ENCODE measurements at regions not wholly inside any gene's neighbourhood (a gene's known extent, or its start where the extent isn't known, plus 50 kb on each side); places are given as distances from the start of the nearest gene placed in this dataset.
A peak's percentile ranks its signal among the peaks of the same experiment; 100 is the strongest.

DNA sequence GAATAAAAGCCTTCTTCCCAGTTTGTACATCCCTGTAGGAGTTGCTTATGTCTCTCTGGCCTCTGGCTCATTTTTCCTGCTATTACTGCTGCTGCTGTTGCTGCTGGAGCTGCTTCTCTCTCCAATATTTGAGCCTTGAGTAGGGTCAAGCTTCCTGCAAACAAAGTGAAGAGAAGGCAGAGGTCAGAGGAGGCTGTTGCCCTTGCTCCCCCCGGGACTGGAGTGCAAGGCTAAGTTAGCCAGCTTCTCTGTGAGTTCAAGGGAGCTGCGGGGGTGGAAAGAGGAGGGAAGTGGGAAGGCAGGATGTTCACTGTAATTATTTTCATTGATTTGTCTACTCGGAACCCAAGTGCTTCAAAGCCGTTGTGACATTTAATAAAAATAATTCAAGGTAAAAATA lies 77.0 kb upstream of the TMEM132E start:
- Histone ChIP-seq H3K4me3 (ENCODE audit: low read length in 3 of 3) (no peak overlapping the region), H3K27ac (ENCODE audit: low read depth in 2 of 2, low read length in 2 of 2) (no peak overlapping the region), H3K4me1 (ENCODE audit: control insufficient read depth in 2 of 3, insufficient read depth in 2 of 3, low read depth in 1 of 3, low read length in 3 of 3) (peaks cover 0 to 3% (median 0%) of the 10 kb centered on the region in 3 donors), H3K36me3 (ENCODE audit: control insufficient read depth in 2 of 3, insufficient read depth in 3 of 3, low read length in 3 of 3) (no peaks in the 10 kb centered on the region), H3K9me3 (ENCODE audit: control insufficient read depth in 2 of 3, insufficient read depth in 1 of 3, low read length in 3 of 3) (no peaks in the 10 kb centered on the region), H3K9ac (ENCODE audit: low read length in 3 of 3) (no peak overlapping the region), H3K27me3 (ENCODE audit: control insufficient read depth, insufficient read depth, low read length) (no peaks in the 10 kb centered on the region)
- DNase-seq (no peak), FAIRE-seq (no peak)
- TF ChIP-seq, protein P1, sequence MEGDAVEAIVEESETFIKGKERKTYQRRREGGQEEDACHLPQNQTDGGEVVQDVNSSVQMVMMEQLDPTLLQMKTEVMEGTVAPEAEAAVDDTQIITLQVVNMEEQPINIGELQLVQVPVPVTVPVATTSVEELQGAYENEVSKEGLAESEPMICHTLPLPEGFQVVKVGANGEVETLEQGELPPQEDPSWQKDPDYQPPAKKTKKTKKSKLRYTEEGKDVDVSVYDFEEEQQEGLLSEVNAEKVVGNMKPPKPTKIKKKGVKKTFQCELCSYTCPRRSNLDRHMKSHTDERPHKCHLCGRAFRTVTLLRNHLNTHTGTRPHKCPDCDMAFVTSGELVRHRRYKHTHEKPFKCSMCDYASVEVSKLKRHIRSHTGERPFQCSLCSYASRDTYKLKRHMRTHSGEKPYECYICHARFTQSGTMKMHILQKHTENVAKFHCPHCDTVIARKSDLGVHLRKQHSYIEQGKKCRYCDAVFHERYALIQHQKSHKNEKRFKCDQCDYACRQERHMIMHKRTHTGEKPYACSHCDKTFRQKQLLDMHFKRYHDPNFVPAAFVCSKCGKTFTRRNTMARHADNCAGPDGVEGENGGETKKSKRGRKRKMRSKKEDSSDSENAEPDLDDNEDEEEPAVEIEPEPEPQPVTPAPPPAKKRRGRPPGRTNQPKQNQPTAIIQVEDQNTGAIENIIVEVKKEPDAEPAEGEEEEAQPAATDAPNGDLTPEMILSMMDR (IDR thresholded peaks at IDR 0.05; ENCODE audit: borderline replicate concordance, extremely low read depth, insufficient read depth): no peak
- intact Hi-C loops (cut with DNase I): no loop called here

DNA sequence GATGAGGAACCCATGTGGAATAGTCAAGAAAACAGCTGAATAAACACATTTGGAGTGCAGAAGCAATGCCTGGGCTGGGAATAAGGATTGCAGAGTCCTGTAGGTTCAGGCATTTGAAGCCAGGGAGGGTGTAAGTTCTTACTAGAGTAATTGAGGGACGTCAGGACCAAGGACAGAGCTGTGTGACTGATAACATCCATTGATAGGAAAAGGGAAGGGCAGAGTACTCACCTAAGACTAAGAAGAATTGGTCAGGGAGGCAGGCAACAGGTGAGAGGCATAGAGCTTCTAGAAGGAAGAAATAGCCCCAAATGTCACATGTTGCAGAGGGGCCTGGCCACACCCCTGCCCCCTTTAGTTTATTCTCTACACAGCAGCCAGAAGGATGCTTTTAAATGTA lies 79.8 kb upstream of the TMEM132E start:
- Histone ChIP-seq H3K4me3 (ENCODE audit: low read length in 3 of 3) (no peak overlapping the region), H3K9ac (ENCODE audit: low read length in 3 of 3) (no peak overlapping the region), H3K27me3 (ENCODE audit: control insufficient read depth, insufficient read depth, low read length) (no peaks in the 10 kb centered on the region), H3K4me1 (ENCODE audit: control insufficient read depth in 2 of 3, insufficient read depth in 2 of 3, low read depth in 1 of 3, low read length in 3 of 3) (peaks cover 0 to 3% (median 0%) of the 10 kb centered on the region in 3 donors), H3K27ac (ENCODE audit: low read depth in 2 of 2, low read length in 2 of 2) (no peak overlapping the region), H3K9me3 (ENCODE audit: control insufficient read depth in 2 of 3, insufficient read depth in 1 of 3, low read length in 3 of 3) (no peaks in the 10 kb centered on the region), H3K36me3 (ENCODE audit: control insufficient read depth in 2 of 3, insufficient read depth in 3 of 3, low read length in 3 of 3) (no peaks in the 10 kb centered on the region)
- intact Hi-C loops (cut with DNase I): no loop called here
- FAIRE-seq: no peak
- peak in 3 of 5 donors; percentile 42 to 84 (median 69) for DNase-seq
- TF ChIP-seq, protein P1 (IDR thresholded peaks at IDR 0.05; ENCODE audit: borderline replicate concordance, extremely low read depth, insufficient read depth): no peak

DNA sequence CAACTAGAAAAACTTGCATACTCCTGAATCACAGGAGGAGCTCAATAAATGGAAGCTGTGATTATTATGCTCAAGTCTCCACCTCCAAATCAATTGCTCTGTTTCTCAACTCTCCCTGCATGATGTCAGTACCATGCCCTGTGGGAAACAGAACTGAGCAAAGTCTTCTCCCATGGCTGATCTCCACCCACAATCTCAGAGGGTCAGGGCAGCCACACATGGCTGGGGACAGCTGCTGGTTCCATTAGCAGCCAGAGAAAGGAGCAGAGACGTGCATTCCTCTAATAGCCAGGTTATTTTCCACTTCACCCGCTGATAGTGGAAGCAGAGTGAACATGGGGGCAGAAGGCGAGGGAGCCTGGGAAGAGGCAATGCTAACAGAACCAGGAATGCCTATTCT lies 85.5 kb upstream of the TMEM132E start:
- Histone ChIP-seq H3K9me3 (ENCODE audit: control insufficient read depth in 2 of 3, insufficient read depth in 1 of 3, low read length in 3 of 3) (no peaks in the 10 kb centered on the region), H3K4me1 (ENCODE audit: control insufficient read depth in 2 of 3, insufficient read depth in 2 of 3, low read depth in 1 of 3, low read length in 3 of 3) (no peaks in the 10 kb centered on the region), H3K9ac (ENCODE audit: low read length in 3 of 3) (no peak overlapping the region), H3K4me3 (ENCODE audit: low read length in 3 of 3) (no peak overlapping the region), H3K36me3 (ENCODE audit: control insufficient read depth in 2 of 3, insufficient read depth in 3 of 3, low read length in 3 of 3) (no peaks in the 10 kb centered on the region), H3K27ac (ENCODE audit: low read depth in 2 of 2, low read length in 2 of 2) (no peak overlapping the region), H3K27me3 (ENCODE audit: control insufficient read depth, insufficient read depth, low read length) (no peaks in the 10 kb centered on the region)
- DNase-seq (no peak), FAIRE-seq (no peak)
- TF ChIP-seq, protein P1 (IDR thresholded peaks at IDR 0.05; ENCODE audit: borderline replicate concordance, extremely low read depth, insufficient read depth): no peak
- intact Hi-C loops (cut with DNase I): no loop called here

DNA sequence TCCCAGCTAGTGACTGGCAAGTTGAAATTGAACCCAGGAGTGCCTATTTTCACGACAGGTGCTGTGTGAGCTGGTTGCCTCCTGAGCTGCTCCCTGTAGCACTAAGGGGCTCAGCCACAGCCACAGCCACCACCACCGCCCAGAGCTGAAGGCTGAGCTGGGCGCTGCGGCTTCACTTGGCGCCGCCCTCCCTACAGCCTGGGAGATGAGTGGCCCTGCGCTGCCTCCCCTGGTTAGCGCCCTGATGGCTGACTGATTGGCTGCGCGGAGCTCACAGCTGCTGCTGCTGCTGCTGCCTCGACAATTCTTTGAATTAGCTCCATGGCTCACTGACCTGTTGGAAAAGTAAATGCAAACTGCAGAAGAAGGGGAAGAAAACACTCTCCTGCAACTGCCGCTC lies 91.8 kb upstream of the TMEM132E start:
- Histone ChIP-seq H3K9ac (ENCODE audit: low read length in 3 of 3) (no peak overlapping the region), H3K9me3 (ENCODE audit: control insufficient read depth in 2 of 3, insufficient read depth in 1 of 3, low read length in 3 of 3) (no peaks in the 10 kb centered on the region), H3K27me3 (ENCODE audit: control insufficient read depth, insufficient read depth, low read length) (no peaks in the 10 kb centered on the region), H3K4me1 (ENCODE audit: control insufficient read depth in 2 of 3, insufficient read depth in 2 of 3, low read depth in 1 of 3, low read length in 3 of 3) (no peaks in the 10 kb centered on the region), H3K4me3 (ENCODE audit: low read length in 3 of 3) (no peak overlapping the region), H3K27ac (ENCODE audit: low read depth in 2 of 2, low read length in 2 of 2) (no peak overlapping the region), H3K36me3 (ENCODE audit: control insufficient read depth in 2 of 3, insufficient read depth in 3 of 3, low read length in 3 of 3) (no peaks in the 10 kb centered on the region)
- TF ChIP-seq, protein P1 (IDR thresholded peaks at IDR 0.05; ENCODE audit: borderline replicate concordance, extremely low read depth, insufficient read depth): no peak
- DNase-seq: no peak
- intact Hi-C loops (cut with DNase I): no loop called here
- FAIRE-seq: no peak
